ENCODE measurements at regions not wholly inside any gene's neighbourhood (a gene's known extent, or its start where the extent isn't known, plus 50 kb on each side); places are given as distances from the start of the nearest gene placed in this dataset.

DNA sequence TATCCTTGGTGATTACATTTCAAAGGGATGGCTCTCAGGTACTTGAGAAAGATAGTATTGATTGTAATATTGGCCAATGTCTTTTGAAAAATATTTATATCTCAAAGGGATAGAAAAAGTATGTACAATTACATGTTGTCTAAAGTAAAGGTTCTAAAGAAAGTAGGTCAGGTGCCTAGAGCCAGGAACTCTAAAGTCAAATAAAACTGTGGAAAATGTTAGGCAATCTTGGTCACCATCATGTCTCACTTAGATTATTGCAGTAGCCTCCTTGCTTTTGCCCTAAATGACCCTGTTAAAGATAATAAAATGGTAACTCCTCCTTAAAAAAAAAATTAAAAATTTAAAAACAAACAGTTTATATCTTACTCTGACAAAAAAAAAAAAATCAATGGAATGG lies 198.5 kb upstream of the ARPP21 start:
- BruUV-seq (replicated peaks), result no TSS peak
- in situ Hi-C loops (cut with MboI), result no loop called here
- Histone ChIP-seq H3K4me3 (no peak overlapping the region), H3K27me3 (replicated peaks in 1 of 2; ENCODE audit: control insufficient read depth in 2 of 2, insufficient read depth in 2 of 2, low read length in 1 of 2) (no peaks in the 10 kb centered on the region), H4K20me1 (ENCODE audit: control insufficient read depth, insufficient read depth) (no peaks in the 10 kb centered on the region), H3K9me3 (replicated peaks; ENCODE audit: control insufficient read depth, insufficient read depth, low read length) (no peaks in the 10 kb centered on the region), H2AFZ (ENCODE audit: control insufficient read depth, low read depth, low read length) (no peak overlapping the region), H3K79me2 (ENCODE audit: control insufficient read depth, insufficient read depth, low read length) (no peaks in the 10 kb centered on the region), H3K9ac (ENCODE audit: control insufficient read depth, insufficient read depth, low read length) (no peak overlapping the region), H3K27ac (ENCODE audit: control insufficient read depth, insufficient read depth) (no peak overlapping the region), H3K4me2 (ENCODE audit: control insufficient read depth, insufficient read depth) (no peak overlapping the region), H3K4me1 (ENCODE audit: control insufficient read depth, insufficient read depth, low read length) (no peaks in the 10 kb centered on the region), H3K36me3 (ENCODE audit: control insufficient read depth in 2 of 2, insufficient read depth in 2 of 2, low read length in 1 of 2) (no peaks in the 10 kb centered on the region)
- ChIA-PET RAD21 (ENCODE audit: unreplicated experiment) (no interaction called here), POLR2A (no interaction called here), CTCF (no interaction called here), SMC1A (ENCODE audit: uncharacterized antibody, unreplicated experiment) (no interaction called here)
- FAIRE-seq (no peak), DNase-seq (ENCODE audit: low read depth, low spot score) (no peak), ATAC-seq (no peak)
- intact Hi-C loops (cut with micrococcal nuclease; ENCODE audit: unreplicated experiment), result no loop called here
- TF ChIP-seq RCOR1 (conservative IDR thresholded peaks at IDR 0.05; ENCODE audit: low read depth, low read length), result no peak
- TF ChIP-seq, protein P1, sequence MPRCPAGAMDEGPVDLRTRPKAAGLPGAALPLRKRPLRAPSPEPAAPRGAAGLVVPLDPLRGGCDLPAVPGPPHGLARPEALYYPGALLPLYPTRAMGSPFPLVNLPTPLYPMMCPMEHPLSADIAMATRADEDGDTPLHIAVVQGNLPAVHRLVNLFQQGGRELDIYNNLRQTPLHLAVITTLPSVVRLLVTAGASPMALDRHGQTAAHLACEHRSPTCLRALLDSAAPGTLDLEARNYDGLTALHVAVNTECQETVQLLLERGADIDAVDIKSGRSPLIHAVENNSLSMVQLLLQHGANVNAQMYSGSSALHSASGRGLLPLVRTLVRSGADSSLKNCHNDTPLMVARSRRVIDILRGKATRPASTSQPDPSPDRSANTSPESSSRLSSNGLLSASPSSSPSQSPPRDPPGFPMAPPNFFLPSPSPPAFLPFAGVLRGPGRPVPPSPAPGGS (IDR thresholded peaks at IDR 0.05; ENCODE audit: borderline replicate concordance, insufficient read depth, low read depth, low read length, poor library complexity, severe bottlenecking), result no peak
- TF ChIP-seq TAF1 (IDR thresholded peaks at IDR 0.05; ENCODE audit: borderline replicate concordance, low read depth, low read length), result no peak
- no peak for TF ChIP-seq MEF2B (IDR thresholded peaks at IDR 0.05; ENCODE audit: partially characterized antibody, poor library complexity, severe bottlenecking)
- no peak for TF ChIP-seq ASH2L (IDR thresholded peaks at IDR 0.05; ENCODE audit: borderline replicate concordance, low read depth)
- TF ChIP-seq, protein P2, sequence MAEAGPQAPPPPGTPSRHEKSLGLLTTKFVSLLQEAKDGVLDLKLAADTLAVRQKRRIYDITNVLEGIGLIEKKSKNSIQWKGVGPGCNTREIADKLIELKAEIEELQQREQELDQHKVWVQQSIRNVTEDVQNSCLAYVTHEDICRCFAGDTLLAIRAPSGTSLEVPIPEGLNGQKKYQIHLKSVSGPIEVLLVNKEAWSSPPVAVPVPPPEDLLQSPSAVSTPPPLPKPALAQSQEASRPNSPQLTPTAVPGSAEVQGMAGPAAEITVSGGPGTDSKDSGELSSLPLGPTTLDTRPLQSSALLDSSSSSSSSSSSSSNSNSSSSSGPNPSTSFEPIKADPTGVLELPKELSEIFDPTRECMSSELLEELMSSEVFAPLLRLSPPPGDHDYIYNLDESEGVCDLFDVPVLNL (IDR thresholded peaks at IDR 0.05; ENCODE audit: low read depth, low read length), result no peak
- TF ChIP-seq IRF4 (IDR thresholded peaks at IDR 0.05; ENCODE audit: low read depth, low read length), result no peak
- TF ChIP-seq SMAD1 (IDR thresholded peaks at IDR 0.05; ENCODE audit: low read depth, partially characterized antibody), result no peak
- TF ChIP-seq CBX3 (IDR thresholded peaks at IDR 0.05; ENCODE audit: borderline replicate concordance, low read depth), result no peak
- TF ChIP-seq CREM (IDR thresholded peaks at IDR 0.05; ENCODE audit: low read depth), result no peak
- TF ChIP-seq, protein P3, sequence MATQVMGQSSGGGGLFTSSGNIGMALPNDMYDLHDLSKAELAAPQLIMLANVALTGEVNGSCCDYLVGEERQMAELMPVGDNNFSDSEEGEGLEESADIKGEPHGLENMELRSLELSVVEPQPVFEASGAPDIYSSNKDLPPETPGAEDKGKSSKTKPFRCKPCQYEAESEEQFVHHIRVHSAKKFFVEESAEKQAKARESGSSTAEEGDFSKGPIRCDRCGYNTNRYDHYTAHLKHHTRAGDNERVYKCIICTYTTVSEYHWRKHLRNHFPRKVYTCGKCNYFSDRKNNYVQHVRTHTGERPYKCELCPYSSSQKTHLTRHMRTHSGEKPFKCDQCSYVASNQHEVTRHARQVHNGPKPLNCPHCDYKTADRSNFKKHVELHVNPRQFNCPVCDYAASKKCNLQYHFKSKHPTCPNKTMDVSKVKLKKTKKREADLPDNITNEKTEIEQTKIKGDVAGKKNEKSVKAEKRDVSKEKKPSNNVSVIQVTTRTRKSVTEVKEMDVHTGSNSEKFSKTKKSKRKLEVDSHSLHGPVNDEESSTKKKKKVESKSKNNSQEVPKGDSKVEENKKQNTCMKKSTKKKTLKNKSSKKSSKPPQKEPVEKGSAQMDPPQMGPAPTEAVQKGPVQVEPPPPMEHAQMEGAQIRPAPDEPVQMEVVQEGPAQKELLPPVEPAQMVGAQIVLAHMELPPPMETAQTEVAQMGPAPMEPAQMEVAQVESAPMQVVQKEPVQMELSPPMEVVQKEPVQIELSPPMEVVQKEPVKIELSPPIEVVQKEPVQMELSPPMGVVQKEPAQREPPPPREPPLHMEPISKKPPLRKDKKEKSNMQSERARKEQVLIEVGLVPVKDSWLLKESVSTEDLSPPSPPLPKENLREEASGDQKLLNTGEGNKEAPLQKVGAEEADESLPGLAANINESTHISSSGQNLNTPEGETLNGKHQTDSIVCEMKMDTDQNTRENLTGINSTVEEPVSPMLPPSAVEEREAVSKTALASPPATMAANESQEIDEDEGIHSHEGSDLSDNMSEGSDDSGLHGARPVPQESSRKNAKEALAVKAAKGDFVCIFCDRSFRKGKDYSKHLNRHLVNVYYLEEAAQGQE (IDR thresholded peaks at IDR 0.05; ENCODE audit: low read depth, low read length), result no peak
- TF ChIP-seq ATF7 (IDR thresholded peaks at IDR 0.05; ENCODE audit: low read depth), result no peak
- no peak for TF ChIP-seq SRF (IDR thresholded peaks at IDR 0.05; ENCODE audit: low read depth in 2 of 2, low read length in 2 of 2)
